ENCODE measurements at regions not wholly inside any gene's neighbourhood (a gene's known extent, or its start where the extent isn't known, plus 50 kb on each side); places are given as distances from the start of the nearest gene placed in this dataset.

DNA sequence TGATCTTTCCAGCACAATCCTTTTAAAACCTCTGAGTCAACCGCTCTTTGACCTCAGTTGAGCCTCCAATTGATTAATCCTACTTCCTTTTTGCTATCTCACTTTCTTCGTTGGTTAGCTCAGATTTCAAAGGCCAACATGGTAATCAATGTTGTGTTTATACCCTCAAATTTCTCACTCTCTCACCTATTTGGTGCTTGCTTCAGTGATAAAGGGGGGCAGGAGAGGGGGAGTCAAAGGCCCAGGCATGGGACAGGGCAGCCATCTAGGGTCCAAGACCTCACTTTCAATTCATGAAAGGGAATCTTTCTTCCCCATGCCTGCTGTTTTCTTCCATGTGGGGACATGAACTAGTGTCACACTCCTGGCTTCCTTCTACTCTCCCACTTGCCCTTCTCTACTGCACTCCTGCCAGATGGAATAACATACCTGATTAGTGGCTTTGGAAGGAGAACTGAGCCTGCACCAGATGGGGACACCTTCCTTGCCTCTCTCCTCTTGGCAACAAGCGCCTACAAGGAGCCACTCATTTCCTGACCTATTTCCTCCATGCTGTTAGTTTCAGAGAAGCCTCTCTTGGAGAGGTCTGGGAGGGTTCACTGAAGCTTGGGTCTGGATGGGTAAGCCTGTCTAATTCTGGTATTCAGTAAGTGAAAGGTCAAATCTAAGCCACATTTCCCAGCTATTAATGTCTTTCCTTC, 73.3 kb upstream of the ARHGAP29 start:
- TF ChIP-seq, protein P1, sequence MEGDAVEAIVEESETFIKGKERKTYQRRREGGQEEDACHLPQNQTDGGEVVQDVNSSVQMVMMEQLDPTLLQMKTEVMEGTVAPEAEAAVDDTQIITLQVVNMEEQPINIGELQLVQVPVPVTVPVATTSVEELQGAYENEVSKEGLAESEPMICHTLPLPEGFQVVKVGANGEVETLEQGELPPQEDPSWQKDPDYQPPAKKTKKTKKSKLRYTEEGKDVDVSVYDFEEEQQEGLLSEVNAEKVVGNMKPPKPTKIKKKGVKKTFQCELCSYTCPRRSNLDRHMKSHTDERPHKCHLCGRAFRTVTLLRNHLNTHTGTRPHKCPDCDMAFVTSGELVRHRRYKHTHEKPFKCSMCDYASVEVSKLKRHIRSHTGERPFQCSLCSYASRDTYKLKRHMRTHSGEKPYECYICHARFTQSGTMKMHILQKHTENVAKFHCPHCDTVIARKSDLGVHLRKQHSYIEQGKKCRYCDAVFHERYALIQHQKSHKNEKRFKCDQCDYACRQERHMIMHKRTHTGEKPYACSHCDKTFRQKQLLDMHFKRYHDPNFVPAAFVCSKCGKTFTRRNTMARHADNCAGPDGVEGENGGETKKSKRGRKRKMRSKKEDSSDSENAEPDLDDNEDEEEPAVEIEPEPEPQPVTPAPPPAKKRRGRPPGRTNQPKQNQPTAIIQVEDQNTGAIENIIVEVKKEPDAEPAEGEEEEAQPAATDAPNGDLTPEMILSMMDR (IDR thresholded peaks at IDR 0.05; ENCODE audit: low read depth, low read length), result no peak
- no peak overlapping the region for H3K4me3 ChIP-seq (ENCODE audit: low read depth, low read length)

DNA sequence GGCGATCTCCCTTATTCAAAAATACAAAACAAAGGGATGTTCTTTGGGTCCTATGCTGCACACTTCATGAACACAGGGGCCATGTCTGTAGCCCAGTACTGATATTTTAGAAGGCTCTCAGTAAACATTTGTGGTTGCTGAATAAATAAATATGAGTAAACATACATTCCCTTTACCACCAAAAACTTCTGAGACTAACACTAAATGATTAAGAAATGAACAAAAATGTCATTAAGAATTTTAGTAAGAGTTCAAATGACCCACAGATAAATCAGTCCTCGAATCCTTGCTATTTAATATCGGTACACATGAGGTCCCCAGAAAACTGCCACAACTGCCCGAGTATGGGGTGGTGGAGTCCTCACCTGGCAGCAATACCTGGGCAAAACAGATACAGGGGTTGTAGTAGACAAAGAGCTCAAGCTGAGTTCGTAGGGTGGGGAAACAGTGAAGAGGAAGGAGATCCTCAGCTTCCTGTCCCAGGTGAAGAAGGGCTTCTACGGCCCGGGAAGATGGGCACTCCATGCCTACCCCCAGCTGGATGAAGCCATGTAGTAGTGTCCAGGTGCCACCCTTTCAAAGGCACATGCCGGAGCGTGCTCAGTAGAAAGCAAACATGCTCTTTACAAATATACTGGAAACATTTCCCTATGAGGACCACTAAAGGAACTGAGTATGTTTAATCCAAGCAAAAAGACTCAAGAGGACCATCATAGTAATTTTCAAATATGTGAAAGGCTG, 72.6 kb upstream of the ARHGAP29 start:
- TF ChIP-seq, protein P1 (IDR thresholded peaks at IDR 0.05; ENCODE audit: low read depth, low read length), result no peak
- H3K4me3 ChIP-seq (ENCODE audit: low read depth, low read length), result no peak overlapping the region

DNA sequence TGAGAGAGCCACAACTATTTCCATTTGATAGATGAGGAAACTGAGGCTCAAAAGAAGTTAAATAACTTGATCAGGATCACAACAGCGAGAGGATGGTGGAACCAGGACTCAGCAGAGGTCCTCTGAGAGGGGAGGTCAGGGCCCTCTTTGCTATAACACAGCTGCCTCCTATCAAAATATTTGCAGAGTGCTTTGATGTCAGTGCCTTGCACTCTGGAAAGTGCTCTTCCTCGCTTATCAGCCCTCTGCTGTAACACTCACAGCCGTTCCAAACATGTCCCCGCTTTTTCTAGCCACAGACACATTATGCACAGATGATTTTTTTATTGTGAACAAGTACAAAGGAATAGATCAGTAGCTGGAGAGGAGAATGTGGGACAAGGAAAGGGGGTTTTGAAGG, 71.8 kb upstream of the ARHGAP29 start:
- TF ChIP-seq, protein P1 (IDR thresholded peaks at IDR 0.05; ENCODE audit: low read depth, low read length), result no peak
- H3K4me3 ChIP-seq (ENCODE audit: low read depth, low read length), result no peak overlapping the region

- TF ChIP-seq, protein P1 (IDR thresholded peaks at IDR 0.05; ENCODE audit: low read depth, low read length), result no peak
- H3K4me3 ChIP-seq (ENCODE audit: low read depth, low read length), result no peak overlapping the region
Measured at GRCh38 chr1:94306521-94306920, 69.1 kb upstream of the ARHGAP29 start.

GRCh38 chr1:94305704-94306103, 68.3 kb upstream of the ARHGAP29 start:
- H3K4me3 ChIP-seq (ENCODE audit: low read depth, low read length), result no peak overlapping the region
- TF ChIP-seq, protein P1 (IDR thresholded peaks at IDR 0.05; ENCODE audit: low read depth, low read length), result no peak

GRCh38 chr1:94304553-94304952, 67.2 kb upstream of the ARHGAP29 start:
- TF ChIP-seq, protein P1 (IDR thresholded peaks at IDR 0.05; ENCODE audit: low read depth, low read length), result no peak
- H3K4me3 ChIP-seq (ENCODE audit: low read depth, low read length), result no peak overlapping the region

DNA sequence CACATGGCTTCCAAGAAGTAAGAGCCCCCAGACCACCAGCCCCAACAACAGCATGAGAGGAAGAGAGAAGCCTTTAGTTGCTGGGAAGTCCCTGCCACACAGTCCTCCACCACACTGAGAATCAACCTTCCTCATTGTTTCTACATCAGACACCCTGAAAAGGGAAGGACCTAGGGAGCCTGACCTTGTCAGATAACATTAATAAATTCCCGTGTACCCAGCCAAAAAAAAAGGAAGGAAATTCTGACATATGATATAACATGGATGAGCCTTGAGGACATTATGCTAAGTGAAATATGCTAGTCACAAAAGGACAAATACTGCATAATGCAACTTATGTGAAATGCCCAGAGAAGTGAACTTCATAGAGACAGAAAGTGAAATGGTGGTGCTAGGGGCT, 65.6 kb upstream of the ARHGAP29 start:
- TF ChIP-seq, protein P1 (IDR thresholded peaks at IDR 0.05; ENCODE audit: low read depth, low read length), result no peak
- no peak overlapping the region for H3K4me3 ChIP-seq (ENCODE audit: low read depth, low read length)

All from WI38 (cell line).